ENCODE measurements at regions not wholly inside any gene's neighbourhood (a gene's known extent, or its start where the extent isn't known, plus 50 kb on each side); places are given as distances from the start of the nearest gene placed in this dataset.

GRCh38 chr6:144601221-144601620, 316.1 kb downstream of the UTRN start:
- TF ChIP-seq CTCF (IDR thresholded peaks at IDR 0.05; ENCODE audit: low read length) (no peak), EZH2 (IDR thresholded peaks at IDR 0.05; ENCODE audit: borderline replicate concordance, low read length) (no peak)

Measured in OCI-LY1 (cell line).